Body of pancreas (tissue), 4 donors: ENCODE measurements at regions not wholly inside any gene's neighbourhood (a gene's known extent, or its start where the extent isn't known, plus 50 kb on each side); places are given as distances from the start of the nearest gene placed in this dataset.

Experiments used
- CTCF ChIP-seq, 7 experiments: fragments of 450-650 bp in 4 of 7; fragments of 200-600 bp in 3 of 7; sonication (generic) in 3 of 7; IDR thresholded peaks; one replicate each; pipeline ENCODE4 v1.5.1; 2016 to 2019; ENCODE audit warnings: antibody characterized with exemption in 7 of 7
- POLR2A ChIP-seq, 3 donors: fragments of 450-650 bp; IDR thresholded peaks; one replicate each; pipeline ENCODE4 v1.6.1; 2016; ENCODE audit warnings: antibody characterized with exemption in 3 of 3, mild to moderate bottlenecking in 2 of 3

- TF ChIP-seq CTCF (IDR thresholded peaks at IDR 0.05) (no peak), POLR2A (IDR thresholded peaks at IDR 0.05) (no peak)
Observed at GRCh38 chr5:88483964-88484672, 215.5 kb upstream of the TMEM161B start.
